ENCODE measurements at regions not wholly inside any gene's neighbourhood (a gene's known extent, or its start where the extent isn't known, plus 50 kb on each side); places are given as distances from the start of the nearest gene placed in this dataset.

GRCh38 chr10:44261710-44262455 is 123.0 kb downstream of the CXCL12 start:
- no peak overlapping the region for H3K56ac ChIP-seq (replicated peaks; ENCODE audit: insufficient read length, low read depth, low read length)
- 91% methylated on average over 7 of the region's 7 CpGs; no CpG with 5 or more reads in 1 of the 2 experiments for WGBS, 2 experiments (ENCODE audit: extremely low coverage in 1 of 2, insufficient coverage in 1 of 2, insufficient read length in 1 of 2, insufficient replicate concordance in 2 of 2, low coverage in 1 of 2, low lambda C conversion rate in 2 of 2, missing lambda C conversion rate in 1 of 2)
- no peak overlapping the region for H3K18ac ChIP-seq (ENCODE audit: extremely low read depth, low read length)
- no peaks in the 10 kb centered on the region for H3K79me2 ChIP-seq (ENCODE audit: control insufficient read depth in 1 of 2, insufficient read depth in 2 of 2, low read length in 2 of 2)
- H2BK120ac ChIP-seq (replicated peaks; ENCODE audit: low read depth, low read length): no peak overlapping the region
- ChIA-PET CTCF (ENCODE audit: partially characterized antibody) (interaction anchor here (1.1 to 1.8 kb wide), 2 partner anchors 18 to 25 kb away, joined by 4 to 5 read pairs; no protein-coding TSS in a partner anchor), POLR2A (ENCODE audit: partially characterized antibody) (no interaction called here)
- no peak overlapping the region for H3K9ac ChIP-seq (replicated peaks in 1 of 4; ENCODE audit: extremely low read depth in 1 of 4, low read depth in 3 of 4, low read length in 3 of 4)
- H2BK12ac ChIP-seq (ENCODE audit: low read depth, low read length): no peak overlapping the region
- H3K23ac ChIP-seq (ENCODE audit: insufficient read length): no peak overlapping the region
- no peak overlapping the region for H2BK15ac ChIP-seq (ENCODE audit: low read length)
- H3K14ac ChIP-seq (ENCODE audit: insufficient read length): no peak overlapping the region
- no peaks in the 10 kb centered on the region for H3K36me3 ChIP-seq (ENCODE audit: control insufficient read depth in 2 of 4, insufficient read depth in 4 of 4, low read length in 3 of 4)
- H4K91ac ChIP-seq (replicated peaks; ENCODE audit: insufficient read length, low read length): no peak overlapping the region
- no peak overlapping the region for H4K5ac ChIP-seq (ENCODE audit: insufficient read length, low read depth, low read length)
- H3K4ac ChIP-seq (replicated peaks; ENCODE audit: insufficient read length, low read depth, low read length): no peak overlapping the region
- H2BK20ac ChIP-seq (ENCODE audit: low read length): no peak overlapping the region
- H3K79me1 ChIP-seq (ENCODE audit: low read depth, low read length): no peaks in the 10 kb centered on the region
- H2BK5ac ChIP-seq (ENCODE audit: low read depth, low read length): no peak overlapping the region
- H3K27ac ChIP-seq (ENCODE audit: low read depth, low read length): no peak overlapping the region
- no peaks in the 10 kb centered on the region for H3K23me2 ChIP-seq (ENCODE audit: low read depth, low read length)
- H3K4me3 ChIP-seq (ENCODE audit: extremely low read depth in 1 of 4, insufficient read depth in 2 of 4, low read depth in 3 of 4, low read length in 4 of 4): no peak overlapping the region
- H4K20me1 ChIP-seq (replicated peaks in 1 of 2; ENCODE audit: control insufficient read depth in 1 of 2, insufficient read depth in 2 of 2, low read length in 2 of 2): no peaks in the 10 kb centered on the region
- DNase-seq (ENCODE audit: low read depth in 1 of 2, low spot score in 2 of 2): no peak
- no peak overlapping the region for H2AK5ac ChIP-seq (ENCODE audit: low read depth, low read length)
- H2AFZ ChIP-seq (ENCODE audit: low read length): no peak overlapping the region
- peaks cover 3 to 10% (median 8%) of the 10 kb centered on the region in 4 experiments for H3K4me1 ChIP-seq (replicated peaks in 1 of 4; ENCODE audit: control insufficient read depth in 3 of 4, insufficient read depth in 4 of 4, low read length in 3 of 4)
- FAIRE-seq: no peak
- no peak overlapping the region for H3K4me2 ChIP-seq (ENCODE audit: insufficient read depth in 1 of 2, low read depth in 2 of 2, low read length in 2 of 2)
- H4K8ac ChIP-seq (ENCODE audit: extremely low read depth, insufficient read depth, low read length): no peak overlapping the region; the same call in 1 of the 2 replicates
- peaks cover 0 to 1% of the 10 kb centered on the region in 2 experiments; a peak in 2 of 4 replicates for H3K9me3 ChIP-seq (ENCODE audit: insufficient read depth in 2 of 2, low read depth in 1 of 2, low read length in 1 of 2)
- H3K27me3 ChIP-seq (replicated peaks in 1 of 4; ENCODE audit: control insufficient read depth in 3 of 4, extremely low read depth in 1 of 4, insufficient read depth in 3 of 4, low read length in 3 of 4): no peaks in the 10 kb centered on the region
- TF ChIP-seq ASH2L (IDR thresholded peaks at IDR 0.05; ENCODE audit: low read length): no peak
- no peak for TF ChIP-seq TBP (IDR thresholded peaks at IDR 0.05; ENCODE audit: low read depth, low read length)
- no peak for TF ChIP-seq CREB1 (IDR thresholded peaks at IDR 0.05)
- no peak for TF ChIP-seq BRCA1 (IDR thresholded peaks at IDR 0.05; ENCODE audit: low read depth, low read length)
- no peak for TF ChIP-seq NANOG (IDR thresholded peaks at IDR 0.05; ENCODE audit: insufficient read depth, low read depth, low read length, poor library complexity, severe bottlenecking)
- no peak for TF ChIP-seq CHD1 (IDR thresholded peaks at IDR 0.05; ENCODE audit: low read depth, low read length)
- no peak for TF ChIP-seq SP1 (IDR thresholded peaks at IDR 0.05; ENCODE audit: low read depth, low read length)
- no peak for TF ChIP-seq E2F6 (IDR thresholded peaks at IDR 0.05)
- TF ChIP-seq TEAD4 (IDR thresholded peaks at IDR 0.05; ENCODE audit: low read depth, low read length): no peak
- no peak for TF ChIP-seq SRF (IDR thresholded peaks at IDR 0.05; ENCODE audit: low read depth, low read length)
- no peak for TF ChIP-seq ZNF274 (IDR thresholded peaks at IDR 0.05; ENCODE audit: borderline replicate concordance, extremely low read depth, low read length)
- TF ChIP-seq MAFK (IDR thresholded peaks at IDR 0.05; ENCODE audit: low read depth, low read length): no peak
- no peak for TF ChIP-seq SP4 (IDR thresholded peaks at IDR 0.05; ENCODE audit: low read length)
- TF ChIP-seq GTF2F1 (IDR thresholded peaks at IDR 0.05; ENCODE audit: borderline replicate concordance, low read depth, low read length): no peak
- no peak for TF ChIP-seq CBX5 (IDR thresholded peaks at IDR 0.05; ENCODE audit: low read depth, low read length)

Data from H1 (cell line).